OCI-LY7 (cell line): ENCODE measurements at regions not wholly inside any gene's neighbourhood (a gene's known extent, or its start where the extent isn't known, plus 50 kb on each side); places are given as distances from the start of the nearest gene placed in this dataset.

Experiments
- EZH2phosphoT487 ChIP-seq: fragments of 200-600 bp; sonication (generic); IDR thresholded peaks from 2 replicates; pipeline ENCODE4 v1.6.1; 2018; ENCODE audit warnings: low read depth, borderline replicate concordance, mild to moderate bottlenecking, mixed run types, antibody characterized with exemption, low read length, moderate library complexity, mixed read lengths
- TF ChIP-seq, protein P1 (sequence below): fragments of 200-600 bp; sonication (generic); conservative IDR thresholded peaks from 2 replicates; pipeline ENCODE4 v1.5.1; 2014; ENCODE audit warnings: mild to moderate bottlenecking, antibody characterized with exemption, low read length, moderate library complexity, mixed read lengths

DNA sequence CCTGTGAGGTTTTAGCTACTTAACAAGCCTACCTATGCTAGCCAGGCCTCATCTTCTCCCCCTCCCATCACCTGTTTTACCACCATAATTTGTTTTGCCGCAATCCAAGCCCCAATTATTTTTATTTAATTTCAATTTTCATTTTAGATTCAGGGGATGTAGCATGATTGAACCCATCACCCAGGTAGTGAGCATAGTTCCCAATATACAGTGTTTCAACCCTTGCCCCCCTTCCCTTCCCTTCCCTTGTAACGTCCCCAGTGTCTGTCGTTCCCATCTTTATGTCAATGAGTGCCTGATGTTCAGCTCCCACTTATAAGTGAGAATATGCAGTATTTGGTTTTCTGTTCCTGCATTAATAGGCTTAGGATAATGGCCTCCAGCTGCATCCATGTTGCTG, 885.0 kb downstream of the UQCRFS1 start:
- no peak for TF ChIP-seq EZH2phosphoT487
- TF ChIP-seq, protein P1, sequence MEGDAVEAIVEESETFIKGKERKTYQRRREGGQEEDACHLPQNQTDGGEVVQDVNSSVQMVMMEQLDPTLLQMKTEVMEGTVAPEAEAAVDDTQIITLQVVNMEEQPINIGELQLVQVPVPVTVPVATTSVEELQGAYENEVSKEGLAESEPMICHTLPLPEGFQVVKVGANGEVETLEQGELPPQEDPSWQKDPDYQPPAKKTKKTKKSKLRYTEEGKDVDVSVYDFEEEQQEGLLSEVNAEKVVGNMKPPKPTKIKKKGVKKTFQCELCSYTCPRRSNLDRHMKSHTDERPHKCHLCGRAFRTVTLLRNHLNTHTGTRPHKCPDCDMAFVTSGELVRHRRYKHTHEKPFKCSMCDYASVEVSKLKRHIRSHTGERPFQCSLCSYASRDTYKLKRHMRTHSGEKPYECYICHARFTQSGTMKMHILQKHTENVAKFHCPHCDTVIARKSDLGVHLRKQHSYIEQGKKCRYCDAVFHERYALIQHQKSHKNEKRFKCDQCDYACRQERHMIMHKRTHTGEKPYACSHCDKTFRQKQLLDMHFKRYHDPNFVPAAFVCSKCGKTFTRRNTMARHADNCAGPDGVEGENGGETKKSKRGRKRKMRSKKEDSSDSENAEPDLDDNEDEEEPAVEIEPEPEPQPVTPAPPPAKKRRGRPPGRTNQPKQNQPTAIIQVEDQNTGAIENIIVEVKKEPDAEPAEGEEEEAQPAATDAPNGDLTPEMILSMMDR: no peak
